Fibroblast of lung (primary cell): ENCODE measurements at regions not wholly inside any gene's neighbourhood (a gene's known extent, or its start where the extent isn't known, plus 50 kb on each side); places are given as distances from the start of the nearest gene placed in this dataset.

ENCODE experiments used
- DNase-seq, 2 donors: peaks; one replicate each; pipeline versions ENCODE4 v3.0.0 to v3.0.0-alpha.2; 2010; ENCODE audit warnings: low read depth in 2 of 2
- H2AFZ ChIP-seq: 2 replicates; pipeline ENCODE4 v1.5.1; 2012; ENCODE audit warnings: low read length, control low read depth, inconsistent platforms
- H3K27ac ChIP-seq: 2 replicates; pipeline ENCODE4 v1.5.1; 2011; ENCODE audit warnings: low read length, control low read depth; ENCODE audit not compliant: insufficient read depth
- H3K27me3 ChIP-seq: 2 replicates; pipeline ENCODE4 v1.5.1; 2011; ENCODE audit warnings: mild to moderate bottlenecking, low read length; ENCODE audit not compliant: control insufficient read depth, insufficient read depth
- H3K36me3 ChIP-seq: 2 replicates; pipeline ENCODE4 v1.5.1; 2011; ENCODE audit warnings: low read length; ENCODE audit not compliant: control insufficient read depth, insufficient read depth
- H3K4me1 ChIP-seq: 2 replicates; pipeline ENCODE4 v1.5.1; 2011; ENCODE audit warnings: low read length; ENCODE audit not compliant: control insufficient read depth, insufficient read depth; ENCODE audit errors: extremely low read depth
- H3K4me2 ChIP-seq: 2 replicates; pipeline ENCODE4 v1.5.1; 2011; ENCODE audit warnings: low read length, control low read depth; ENCODE audit not compliant: insufficient read depth; ENCODE audit errors: extremely low read depth
- H3K4me3 ChIP-seq, 4 experiments: fragments of 200-600 bp in 1 of 4; sonication (generic) in 1 of 4; replicated peaks in 1 of 4; 2 replicates each; pipeline ENCODE4 v1.5.1; 2011 to 2016; ENCODE audit warnings: low read length in 4 of 4, low read depth in 3 of 4, mild to moderate bottlenecking in 3 of 4, control low read depth in 2 of 4, inconsistent platforms in 1 of 4, mixed read lengths in 1 of 4; ENCODE audit not compliant: insufficient read depth in 1 of 4; ENCODE audit errors: control extremely low read depth in 1 of 4
- H3K79me2 ChIP-seq: 2 replicates; pipeline ENCODE4 v1.5.1; 2012; ENCODE audit warnings: mild to moderate bottlenecking, low read length, inconsistent platforms; ENCODE audit not compliant: control insufficient read depth, insufficient read depth
- H3K9ac ChIP-seq: 2 replicates; pipeline ENCODE4 v1.5.1; 2011; ENCODE audit warnings: mild to moderate bottlenecking, low read length, control low read depth; ENCODE audit not compliant: insufficient read depth
- H3K9me3 ChIP-seq: 2 replicates; pipeline ENCODE4 v1.5.1; 2012; ENCODE audit warnings: low read depth, low read length; ENCODE audit not compliant: control insufficient read depth, insufficient read depth
- H4K20me1 ChIP-seq: 2 replicates; pipeline ENCODE4 v1.5.1; 2011; ENCODE audit warnings: low read length; ENCODE audit not compliant: control insufficient read depth, insufficient read depth; ENCODE audit errors: extremely low read depth
- EZH2 ChIP-seq: IDR thresholded peaks from 2 replicates; pipeline ENCODE4 v1.5.1; 2012; ENCODE audit warnings: low read length, control low read depth, mild to moderate bottlenecking; ENCODE audit errors: missing control alignments
- TF ChIP-seq, protein P1 (sequence below), 2 donors: IDR thresholded peaks in 1 of 2; conservative IDR thresholded peaks in 1 of 2; 1 replicate in 1 of 2; 2 replicates in 1 of 2; pipeline ENCODE4 v1.5.1; 2011 to 2012; ENCODE audit warnings: low read length in 2 of 2, control low read depth in 1 of 2, inconsistent platforms in 1 of 2, low read depth in 1 of 2, mild to moderate bottlenecking in 1 of 2

DNA sequence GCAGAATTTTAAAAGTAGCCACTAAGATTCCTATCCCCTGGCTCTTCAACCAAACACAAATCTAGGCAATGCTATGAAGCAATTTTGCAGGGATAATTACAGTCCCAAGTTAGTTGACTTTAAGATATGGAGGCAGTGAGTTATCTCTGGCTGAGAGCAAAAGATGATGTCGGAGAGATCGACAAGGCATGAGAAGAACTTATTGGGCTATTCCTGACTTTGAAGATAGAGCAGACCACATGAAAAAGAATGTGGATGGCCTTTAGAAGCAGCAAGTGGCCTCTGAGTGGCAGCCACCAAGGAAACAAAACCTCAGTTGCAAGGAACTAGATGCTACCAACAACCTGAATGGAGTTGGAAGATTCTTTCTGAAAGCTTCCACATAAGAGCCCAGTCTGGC lies 58.2 kb upstream of the PPM1B start:
- Histone ChIP-seq H3K36me3 (no peaks in the 10 kb centered on the region), H3K9me3 (no peaks in the 10 kb centered on the region), H3K4me3 (no peak overlapping the region), H3K79me2 (no peaks in the 10 kb centered on the region), H3K9ac (no peak overlapping the region), H3K27me3 (no peaks in the 10 kb centered on the region), H3K4me1 (no peaks in the 10 kb centered on the region), H4K20me1 (no peaks in the 10 kb centered on the region), H3K27ac (no peak overlapping the region), H3K4me2 (no peak overlapping the region), H2AFZ (no peak overlapping the region)
- TF ChIP-seq EZH2: no peak
- TF ChIP-seq, protein P1, sequence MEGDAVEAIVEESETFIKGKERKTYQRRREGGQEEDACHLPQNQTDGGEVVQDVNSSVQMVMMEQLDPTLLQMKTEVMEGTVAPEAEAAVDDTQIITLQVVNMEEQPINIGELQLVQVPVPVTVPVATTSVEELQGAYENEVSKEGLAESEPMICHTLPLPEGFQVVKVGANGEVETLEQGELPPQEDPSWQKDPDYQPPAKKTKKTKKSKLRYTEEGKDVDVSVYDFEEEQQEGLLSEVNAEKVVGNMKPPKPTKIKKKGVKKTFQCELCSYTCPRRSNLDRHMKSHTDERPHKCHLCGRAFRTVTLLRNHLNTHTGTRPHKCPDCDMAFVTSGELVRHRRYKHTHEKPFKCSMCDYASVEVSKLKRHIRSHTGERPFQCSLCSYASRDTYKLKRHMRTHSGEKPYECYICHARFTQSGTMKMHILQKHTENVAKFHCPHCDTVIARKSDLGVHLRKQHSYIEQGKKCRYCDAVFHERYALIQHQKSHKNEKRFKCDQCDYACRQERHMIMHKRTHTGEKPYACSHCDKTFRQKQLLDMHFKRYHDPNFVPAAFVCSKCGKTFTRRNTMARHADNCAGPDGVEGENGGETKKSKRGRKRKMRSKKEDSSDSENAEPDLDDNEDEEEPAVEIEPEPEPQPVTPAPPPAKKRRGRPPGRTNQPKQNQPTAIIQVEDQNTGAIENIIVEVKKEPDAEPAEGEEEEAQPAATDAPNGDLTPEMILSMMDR (conservative IDR thresholded peaks at IDR 0.05 in 1 of 2, IDR thresholded peaks at IDR 0.05 in 1 of 2; ENCODE audit: low read depth in 1 of 2, low read length in 2 of 2): no peak
- DNase-seq: no peak

DNA sequence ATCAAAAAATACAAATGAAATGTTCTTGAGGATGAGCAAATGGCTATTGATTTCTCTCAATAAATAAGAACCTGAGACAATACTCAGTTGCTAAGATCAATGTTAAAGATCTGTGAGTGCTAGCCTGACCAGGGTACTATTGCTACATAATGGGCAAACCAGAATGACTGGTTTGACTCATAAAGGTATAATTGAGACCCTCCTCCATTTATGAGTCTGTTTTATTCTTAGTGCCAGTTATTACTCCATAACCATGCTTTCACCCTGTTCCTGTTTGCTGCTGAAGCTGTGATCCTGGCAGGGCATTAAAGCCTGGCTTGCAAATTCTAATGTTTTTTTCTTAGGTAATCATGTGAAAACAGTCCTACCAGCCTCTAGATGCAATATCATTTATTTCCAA lies 56.6 kb upstream of the PPM1B start:
- H3K27me3 ChIP-seq: no peaks in the 10 kb centered on the region
- H3K36me3 ChIP-seq: no peaks in the 10 kb centered on the region
- DNase-seq: no peak
- no peak overlapping the region for H2AFZ ChIP-seq
- TF ChIP-seq, protein P1 (conservative IDR thresholded peaks at IDR 0.05 in 1 of 2, IDR thresholded peaks at IDR 0.05 in 1 of 2; ENCODE audit: low read depth in 1 of 2, low read length in 2 of 2): no peak
- TF ChIP-seq EZH2: no peak
- no peak overlapping the region for H3K4me2 ChIP-seq
- no peaks in the 10 kb centered on the region for H3K4me1 ChIP-seq
- H3K4me3 ChIP-seq: no peak overlapping the region
- H3K9me3 ChIP-seq: no peaks in the 10 kb centered on the region
- H3K9ac ChIP-seq: no peak overlapping the region
- H3K27ac ChIP-seq: no peak overlapping the region
- H4K20me1 ChIP-seq: no peaks in the 10 kb centered on the region
- no peaks in the 10 kb centered on the region for H3K79me2 ChIP-seq

- H3K4me3 ChIP-seq: no peak overlapping the region
- no peaks in the 10 kb centered on the region for H3K27me3 ChIP-seq
- H3K4me1 ChIP-seq: peaks cover 2% of the 10 kb centered on the region
- H3K27ac ChIP-seq: no peak overlapping the region
- no peak for TF ChIP-seq EZH2
- TF ChIP-seq, protein P1 (conservative IDR thresholded peaks at IDR 0.05 in 1 of 2, IDR thresholded peaks at IDR 0.05 in 1 of 2; ENCODE audit: low read depth in 1 of 2, low read length in 2 of 2): no peak
- H4K20me1 ChIP-seq: no peaks in the 10 kb centered on the region
- H3K36me3 ChIP-seq: no peaks in the 10 kb centered on the region
- no peak for DNase-seq
- H3K79me2 ChIP-seq: no peaks in the 10 kb centered on the region
- H3K9me3 ChIP-seq: no peaks in the 10 kb centered on the region
- no peak overlapping the region for H2AFZ ChIP-seq
- no peak overlapping the region for H3K9ac ChIP-seq
- no peak overlapping the region for H3K4me2 ChIP-seq
Observed at GRCh38 chr2:44116319-44116718, 52.4 kb upstream of the PPM1B start.
